ENCODE measurements at regions not wholly inside any gene's neighbourhood (a gene's known extent, or its start where the extent isn't known, plus 50 kb on each side); places are given as distances from the start of the nearest gene placed in this dataset.

GRCh38 chr10:4676566-4676965 is 149.4 kb upstream of the AKR1E2 start:
- intact Hi-C loops (cut with micrococcal nuclease) = no loop called here
- POLR2A ChIA-PET = no interaction called here
- DNase-seq (no peak), ATAC-seq (ENCODE audit: low read depth) (no peak)
- no peaks in the 10 kb centered on the region for H3K36me3 Mint-ChIP-seq (ENCODE audit: low read depth)
- no peak overlapping the region for H3K27ac Mint-ChIP-seq
- no peaks in the 10 kb centered on the region for H3K4me1 Mint-ChIP-seq
- peaks cover 15% of the 10 kb centered on the region for H3K27me3 Mint-ChIP-seq
- H3K4me3 Mint-ChIP-seq = no peak overlapping the region
- CTCF ChIA-PET = no interaction called here
- H3K9me3 Mint-ChIP-seq = no peaks in the 10 kb centered on the region
- TF ChIP-seq, protein P1, sequence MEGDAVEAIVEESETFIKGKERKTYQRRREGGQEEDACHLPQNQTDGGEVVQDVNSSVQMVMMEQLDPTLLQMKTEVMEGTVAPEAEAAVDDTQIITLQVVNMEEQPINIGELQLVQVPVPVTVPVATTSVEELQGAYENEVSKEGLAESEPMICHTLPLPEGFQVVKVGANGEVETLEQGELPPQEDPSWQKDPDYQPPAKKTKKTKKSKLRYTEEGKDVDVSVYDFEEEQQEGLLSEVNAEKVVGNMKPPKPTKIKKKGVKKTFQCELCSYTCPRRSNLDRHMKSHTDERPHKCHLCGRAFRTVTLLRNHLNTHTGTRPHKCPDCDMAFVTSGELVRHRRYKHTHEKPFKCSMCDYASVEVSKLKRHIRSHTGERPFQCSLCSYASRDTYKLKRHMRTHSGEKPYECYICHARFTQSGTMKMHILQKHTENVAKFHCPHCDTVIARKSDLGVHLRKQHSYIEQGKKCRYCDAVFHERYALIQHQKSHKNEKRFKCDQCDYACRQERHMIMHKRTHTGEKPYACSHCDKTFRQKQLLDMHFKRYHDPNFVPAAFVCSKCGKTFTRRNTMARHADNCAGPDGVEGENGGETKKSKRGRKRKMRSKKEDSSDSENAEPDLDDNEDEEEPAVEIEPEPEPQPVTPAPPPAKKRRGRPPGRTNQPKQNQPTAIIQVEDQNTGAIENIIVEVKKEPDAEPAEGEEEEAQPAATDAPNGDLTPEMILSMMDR (IDR thresholded peaks at IDR 0.05) = no peak

DNA sequence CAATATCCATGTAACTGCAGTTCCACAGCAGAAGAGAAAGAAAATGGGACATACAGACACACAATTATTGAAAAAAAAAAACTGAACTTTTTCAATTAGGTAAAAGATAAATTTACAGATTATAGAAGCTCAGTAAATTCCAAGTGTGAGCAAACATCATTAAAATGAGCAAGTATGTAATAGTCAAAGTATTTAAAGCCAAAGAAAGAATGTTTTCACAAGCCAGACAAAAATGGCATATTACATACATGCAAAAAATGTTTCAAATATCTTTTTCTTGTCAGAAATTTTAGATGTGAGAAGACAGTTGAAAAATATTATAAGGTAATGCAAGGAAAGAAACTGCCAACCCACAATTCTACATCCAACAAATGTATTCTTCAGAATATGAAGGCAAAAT is 150.2 kb upstream of the AKR1E2 start:
- Mint-ChIP-seq H3K36me3 (ENCODE audit: low read depth) (no peaks in the 10 kb centered on the region), H3K4me1 (no peaks in the 10 kb centered on the region), H3K9me3 (no peaks in the 10 kb centered on the region), H3K27ac (no peak overlapping the region), H3K27me3 (peaks cover 15% of the 10 kb centered on the region), H3K4me3 (no peak overlapping the region)
- ATAC-seq (ENCODE audit: low read depth) (no peak), DNase-seq (no peak)
- POLR2A ChIA-PET = no interaction called here
- CTCF ChIA-PET = no interaction called here
- TF ChIP-seq, protein P1 (IDR thresholded peaks at IDR 0.05) = no peak
- intact Hi-C loops (cut with micrococcal nuclease) = no loop called here

GRCh38 chr10:4673279-4674040 is 152.5 kb upstream of the AKR1E2 start:
- Mint-ChIP-seq H3K27ac (no peak overlapping the region), H3K4me3 (no peak overlapping the region), H3K9me3 (peaks cover 2% of the 10 kb centered on the region), H3K36me3 (ENCODE audit: low read depth) (no peaks in the 10 kb centered on the region), H3K27me3 (peaks cover 15% of the 10 kb centered on the region), H3K4me1 (no peaks in the 10 kb centered on the region)
- intact Hi-C loops (cut with micrococcal nuclease) = no loop called here
- ChIA-PET POLR2A (no interaction called here), CTCF (interaction anchor here (0.9 kb wide), 1 partner anchor 17 kb away, joined by 3 read pairs; no protein-coding TSS in a partner anchor)
- ATAC-seq (ENCODE audit: low read depth) (no peak), DNase-seq (no peak)
- TF ChIP-seq, protein P1 (IDR thresholded peaks at IDR 0.05) = no peak

GRCh38 chr10:4672201-4672600 is 153.8 kb upstream of the AKR1E2 start:
- POLR2A ChIA-PET = interaction anchor here (0.6 kb wide), 1 partner anchor 92 kb away, joined by 3 read pairs; no protein-coding TSS in a partner anchor
- intact Hi-C loops (cut with micrococcal nuclease) = no loop called here
- TF ChIP-seq, protein P1 (IDR thresholded peaks at IDR 0.05) = no peak
- CTCF ChIA-PET = no interaction called here
- ATAC-seq (ENCODE audit: low read depth) = no peak
- H3K27ac Mint-ChIP-seq = no peak overlapping the region
- no peaks in the 10 kb centered on the region for H3K4me1 Mint-ChIP-seq
- DNase-seq = no peak
- no peak overlapping the region for H3K4me3 Mint-ChIP-seq
- peaks cover 11% of the 10 kb centered on the region for H3K27me3 Mint-ChIP-seq
- no peaks in the 10 kb centered on the region for H3K36me3 Mint-ChIP-seq (ENCODE audit: low read depth)
- peaks cover 2% of the 10 kb centered on the region for H3K9me3 Mint-ChIP-seq

DNA sequence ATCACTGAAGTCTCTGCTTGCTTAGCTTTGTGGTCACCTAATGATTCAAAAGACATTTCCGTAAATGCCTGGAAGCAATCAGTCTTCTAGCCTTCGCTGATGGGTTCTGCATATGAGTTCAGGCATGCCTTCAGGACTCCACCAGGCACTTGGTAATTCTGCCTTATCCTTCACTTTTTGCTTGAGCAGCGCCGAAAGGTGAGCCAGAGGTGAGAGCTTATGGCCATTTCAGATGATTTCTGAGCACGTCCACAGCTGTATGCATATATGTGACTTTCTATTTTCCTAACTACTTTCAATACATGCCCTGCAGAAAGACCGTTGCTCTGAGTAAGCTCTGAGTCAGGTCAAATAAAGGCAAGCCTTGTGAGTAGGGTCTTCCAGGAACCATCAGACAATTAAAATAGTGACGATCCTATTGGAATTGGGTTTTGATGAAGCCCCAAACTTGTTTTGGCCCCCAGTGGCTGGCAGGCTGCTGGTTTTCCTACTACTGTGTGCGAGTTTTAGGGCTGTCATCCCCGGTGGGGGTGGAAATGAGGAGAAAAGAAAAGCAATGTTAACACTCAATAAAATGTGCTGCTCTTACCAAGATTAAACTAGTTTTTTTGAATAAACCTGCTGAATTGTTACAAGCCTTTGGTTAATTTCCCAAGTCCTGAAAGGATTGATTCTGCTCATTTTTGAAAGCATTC is 154.4 kb upstream of the AKR1E2 start:
- no peak overlapping the region for H3K27ac Mint-ChIP-seq
- H3K4me3 Mint-ChIP-seq = no peak overlapping the region
- H3K4me1 Mint-ChIP-seq = no peaks in the 10 kb centered on the region
- peaks cover 11% of the 10 kb centered on the region for H3K27me3 Mint-ChIP-seq
- intact Hi-C loops (cut with micrococcal nuclease) = no loop called here
- ChIA-PET POLR2A (no interaction called here), CTCF (no interaction called here)
- DNase-seq (no peak), ATAC-seq (ENCODE audit: low read depth) (no peak)
- peaks cover 2% of the 10 kb centered on the region for H3K9me3 Mint-ChIP-seq
- TF ChIP-seq, protein P1 (IDR thresholded peaks at IDR 0.05) = no peak
- no peaks in the 10 kb centered on the region for H3K36me3 Mint-ChIP-seq (ENCODE audit: low read depth)
